ENCODE measurements at regions not wholly inside any gene's neighbourhood (a gene's known extent, or its start where the extent isn't known, plus 50 kb on each side); places are given as distances from the start of the nearest gene placed in this dataset.

DNA sequence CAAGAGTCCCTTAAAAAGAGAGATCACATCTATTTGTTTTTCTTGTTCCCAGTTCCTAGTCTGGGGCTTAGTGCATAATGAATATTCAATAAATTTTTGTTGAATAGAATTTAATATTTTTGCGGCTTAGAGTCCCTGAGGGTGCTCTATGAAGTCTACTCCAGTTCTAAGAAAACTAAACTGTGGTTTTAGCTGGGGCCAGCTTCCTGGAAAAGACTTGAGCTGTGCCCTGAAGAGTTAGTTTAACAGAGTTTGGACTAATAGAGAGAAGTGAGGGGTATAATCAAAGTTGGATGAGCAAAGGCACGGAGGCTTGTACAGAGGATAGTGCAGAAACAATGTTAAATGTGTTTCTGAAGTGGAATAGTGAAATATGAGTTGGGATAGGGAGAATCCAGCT lies 168.9 kb downstream of the FASLG start:
- no peak for TF ChIP-seq FOXP2 (optimal IDR thresholded peaks at IDR 0.05; ENCODE audit: borderline replicate concordance, extremely low read depth, extremely low read length, insufficient read depth)
- no peak for TF ChIP-seq POLR2AphosphoS5 (IDR thresholded peaks at IDR 0.05; ENCODE audit: low read depth, low read length)
- TF ChIP-seq TAF1 (IDR thresholded peaks at IDR 0.05; ENCODE audit: borderline replicate concordance, insufficient read depth, low read length): no peak
- TF ChIP-seq SIN3A (IDR thresholded peaks at IDR 0.05; ENCODE audit: borderline replicate concordance, insufficient read depth, low read length): no peak
